HG02678 (cell line): ENCODE measurements at regions not wholly inside any gene's neighbourhood (a gene's known extent, or its start where the extent isn't known, plus 50 kb on each side); places are given as distances from the start of the nearest gene placed in this dataset.
"Not testable (repeated sequence)": the region's sequence is repeated elsewhere in the genome, so short reads cannot be mapped to it uniquely, and the experiment has no call there.

Experiments
- ATAC-seq: cut with Tn5 transposase; IDR thresholded peaks from one replicate; pipeline ENCODE4 v1.9.1; 2021; ENCODE audit warnings: mild to moderate bottlenecking, moderate library complexity; ENCODE audit not compliant: unreplicated experiment

DNA sequence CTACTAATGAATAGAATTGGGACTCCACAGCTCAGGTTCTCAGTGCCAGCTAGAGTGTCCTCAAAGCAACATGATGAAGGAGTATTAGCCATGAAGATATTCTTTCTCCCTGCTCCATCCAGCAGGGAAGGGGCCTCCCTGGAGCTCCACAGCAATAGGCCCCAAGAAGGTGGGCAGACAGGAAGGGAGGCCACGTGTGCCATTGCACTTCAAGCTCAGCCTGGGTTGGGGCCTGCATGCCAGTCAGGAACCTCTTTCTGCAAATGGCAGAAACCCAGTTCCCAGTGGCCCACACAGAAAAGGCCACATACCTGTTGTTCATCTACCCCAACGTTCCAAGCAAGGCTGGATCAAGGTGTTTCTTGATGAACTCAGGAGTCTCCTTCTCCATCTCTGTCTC lies 357.5 kb upstream of the SFSWAP start:
- no peak for ATAC-seq

DNA sequence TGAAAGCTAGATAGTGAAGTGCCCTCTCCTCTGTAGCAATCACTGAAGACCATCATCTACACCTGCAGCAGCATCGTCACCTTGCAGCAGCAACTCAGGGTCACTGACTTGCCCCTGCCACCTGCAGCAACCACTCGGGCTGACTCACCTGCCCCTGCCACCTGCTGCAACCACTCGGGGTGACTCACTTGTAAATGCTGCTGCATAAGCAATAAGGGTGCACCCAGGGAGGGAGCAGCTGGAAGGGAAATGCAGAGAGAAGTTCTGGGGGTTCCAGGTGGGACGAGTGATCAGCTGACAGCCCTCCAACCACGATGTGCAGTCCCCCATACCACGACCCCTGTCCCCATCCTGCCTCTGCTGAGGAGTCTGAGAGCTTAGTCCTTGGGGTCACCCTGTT lies 357.1 kb upstream of the SFSWAP start:
- ATAC-seq = no peak

DNA sequence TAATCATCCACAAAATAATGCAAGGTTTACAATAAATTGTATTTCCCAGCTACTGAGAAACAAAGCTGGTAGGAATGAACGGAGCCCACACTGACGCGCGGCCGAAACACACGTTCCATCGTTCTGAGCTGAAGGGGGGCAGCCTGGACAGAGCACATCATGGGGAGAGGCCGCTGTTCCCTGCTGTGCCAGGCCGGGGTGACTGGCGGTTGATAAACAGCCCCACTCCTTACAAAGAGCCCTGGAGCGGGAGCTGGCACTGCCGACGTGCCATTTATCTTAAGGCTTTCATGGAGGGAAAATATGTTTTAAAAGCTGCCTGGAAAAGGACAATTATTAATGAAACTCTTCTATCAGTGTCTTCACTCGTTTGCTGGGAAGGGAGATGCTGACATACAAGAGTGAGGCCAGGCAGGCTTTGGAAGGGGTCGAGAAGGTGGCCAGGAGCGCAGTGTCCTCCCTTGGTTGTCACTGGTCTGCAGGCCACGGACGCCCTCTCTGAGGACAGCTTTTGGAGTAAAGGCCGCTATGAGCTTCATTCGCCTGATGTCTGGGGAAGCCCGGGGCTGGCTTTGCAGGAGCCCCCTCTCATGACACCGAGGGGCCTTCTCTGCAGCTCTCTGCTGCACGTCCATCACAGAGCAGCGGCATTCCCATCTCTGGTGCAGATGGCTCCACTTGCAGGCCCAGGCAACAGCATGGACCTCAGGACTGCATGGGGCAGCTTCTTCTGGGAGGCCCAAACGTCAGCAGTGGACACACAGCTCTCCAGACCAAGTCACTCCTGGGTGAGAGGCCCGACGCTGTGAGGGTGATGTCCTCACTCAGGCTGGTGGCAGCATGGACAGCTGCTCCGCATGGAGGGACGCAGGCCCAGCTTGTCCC lies 355.3 kb upstream of the SFSWAP start:
- ATAC-seq = no peak

DNA sequence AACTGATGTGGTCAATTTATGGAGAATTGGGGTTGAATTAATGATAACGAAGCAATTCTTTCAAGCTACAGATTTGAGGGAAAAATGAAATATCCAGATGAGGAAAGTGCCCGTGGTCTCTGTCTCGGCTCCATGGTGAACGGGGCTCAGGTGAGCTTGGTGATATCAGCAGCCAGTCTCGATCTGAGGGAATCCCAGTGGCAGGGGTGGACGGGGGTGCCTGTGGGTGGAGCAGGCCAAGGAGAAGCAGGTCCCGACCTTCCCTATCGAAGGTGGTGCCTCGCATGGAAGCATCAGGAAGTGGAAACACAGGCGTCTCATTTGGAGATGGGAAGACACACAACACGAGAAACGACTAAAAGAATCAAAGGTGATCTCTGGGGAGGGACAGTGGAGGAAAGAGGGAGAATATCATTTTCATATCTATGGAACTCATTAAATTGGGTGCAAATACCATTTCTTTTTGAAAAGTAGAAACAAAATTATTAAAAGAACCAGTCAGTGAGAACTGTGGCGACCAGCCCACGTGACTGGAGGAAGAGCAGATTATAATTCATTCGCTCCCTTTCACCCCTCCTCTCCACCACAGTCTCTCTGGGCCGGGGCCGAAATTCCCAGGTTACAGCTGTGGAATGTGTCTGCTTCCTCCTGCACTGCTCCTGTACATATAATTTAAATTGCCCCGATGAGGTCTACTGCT lies 354.3 kb upstream of the SFSWAP start:
- ATAC-seq = no peak

DNA sequence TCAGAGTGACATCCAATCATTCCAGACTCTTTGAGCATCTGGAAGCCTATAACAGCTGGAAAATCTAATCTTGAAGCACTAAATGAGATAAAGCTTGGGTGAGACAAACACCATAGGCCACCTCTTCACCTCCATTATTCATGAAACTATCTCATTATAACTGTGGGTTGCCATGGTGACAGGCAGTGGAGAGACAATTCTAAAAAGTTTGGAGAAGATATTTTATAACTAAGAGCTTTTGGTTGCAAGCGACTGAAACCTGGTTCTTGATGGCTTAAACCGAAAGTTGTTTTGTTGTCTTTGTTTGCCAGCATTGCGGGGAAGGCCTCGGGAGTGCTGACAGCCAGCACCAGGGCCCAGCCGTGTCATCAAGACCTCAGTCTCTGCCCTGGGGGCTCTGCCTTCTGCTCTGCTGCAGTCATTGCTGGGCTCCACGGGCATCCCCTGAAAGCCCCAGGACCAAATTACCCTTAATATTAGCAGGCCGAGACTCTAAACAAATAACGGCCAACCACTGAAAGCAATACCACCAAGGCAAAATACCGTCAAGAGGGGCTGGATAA lies 353.6 kb upstream of the SFSWAP start:
- no peak for ATAC-seq

DNA sequence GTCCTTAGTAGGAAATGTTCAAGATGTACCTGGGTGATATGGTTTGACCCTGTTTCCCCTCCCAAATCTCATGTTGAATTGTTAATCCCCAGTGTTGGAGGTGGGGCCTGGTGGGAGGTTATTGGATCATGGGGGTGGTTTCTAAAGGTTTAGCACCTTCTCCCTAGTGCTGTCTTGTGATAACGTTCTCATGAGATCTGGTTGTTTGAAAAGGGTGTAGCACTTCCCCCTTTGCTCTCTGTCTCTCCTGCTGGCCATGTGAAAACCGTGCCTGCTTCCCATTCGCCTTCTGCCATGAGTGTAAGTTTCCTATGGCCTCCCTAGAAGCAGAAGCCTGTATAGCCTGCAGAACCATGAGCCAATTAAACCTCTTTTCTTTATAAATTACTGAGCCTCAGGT lies 353.0 kb upstream of the SFSWAP start:
- no peak for ATAC-seq

DNA sequence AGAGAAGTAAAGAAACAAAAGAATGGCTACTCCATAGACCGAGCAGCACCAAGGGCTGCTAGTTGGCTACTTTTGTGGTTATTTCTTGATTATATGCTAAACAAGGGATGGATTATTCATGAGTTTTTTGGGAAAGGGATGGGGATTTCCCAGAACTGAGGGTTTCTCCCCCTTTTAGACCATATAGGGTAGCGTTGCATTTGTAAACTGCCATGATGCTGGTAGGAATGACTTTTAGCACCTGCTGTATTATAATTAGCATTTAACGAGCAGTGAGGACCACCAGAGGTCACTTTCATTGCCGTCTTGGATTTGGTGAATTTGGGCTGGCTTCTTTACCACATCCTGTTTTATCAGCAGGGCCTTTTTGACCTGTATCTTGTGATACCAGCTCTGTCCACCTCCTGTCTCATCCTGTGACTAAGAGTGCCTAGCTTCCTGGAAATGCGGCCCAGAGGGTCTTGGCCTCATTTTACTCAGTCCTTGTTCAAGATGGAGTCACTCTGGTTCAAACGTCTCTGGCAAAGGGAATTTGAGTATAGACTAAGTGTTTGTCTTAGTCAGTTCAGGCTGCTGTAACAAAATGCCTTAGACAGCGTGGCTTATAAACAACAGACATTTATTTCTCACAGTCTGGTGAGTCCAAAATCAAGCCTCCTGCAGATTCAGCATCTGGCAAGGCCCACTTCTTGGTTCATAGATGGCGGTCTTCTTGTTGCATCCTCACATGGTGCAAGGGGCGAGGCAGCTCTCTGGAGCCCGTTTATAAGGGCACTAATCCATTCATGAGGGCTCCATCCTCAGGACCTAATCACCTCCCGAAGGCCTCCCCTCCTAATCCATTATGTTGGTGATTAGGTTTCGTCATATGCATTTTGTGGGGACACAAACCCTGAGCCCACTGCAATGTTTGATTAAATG lies 348.3 kb upstream of the SFSWAP start:
- ATAC-seq = no peak

DNA sequence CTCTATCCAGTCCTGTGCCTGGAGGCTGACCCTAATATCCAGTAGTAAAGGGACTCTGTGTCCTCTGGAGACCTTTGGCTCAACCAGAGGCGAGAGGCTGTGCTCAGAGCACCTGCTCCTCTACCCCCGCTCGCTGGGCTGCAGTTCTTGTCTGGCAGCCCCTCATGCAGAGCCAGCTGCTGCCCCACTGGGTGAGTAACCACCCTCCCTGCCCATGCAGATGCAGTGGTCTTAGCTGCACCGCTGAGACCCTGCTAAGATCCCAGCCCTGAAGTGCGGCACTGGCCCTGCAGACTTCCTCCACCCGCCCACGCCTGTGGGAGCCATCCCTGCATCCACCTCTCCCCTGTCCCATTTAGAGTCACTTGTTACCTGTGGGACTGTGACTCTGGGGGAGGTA lies 347.5 kb upstream of the SFSWAP start:
- no peak for ATAC-seq

DNA sequence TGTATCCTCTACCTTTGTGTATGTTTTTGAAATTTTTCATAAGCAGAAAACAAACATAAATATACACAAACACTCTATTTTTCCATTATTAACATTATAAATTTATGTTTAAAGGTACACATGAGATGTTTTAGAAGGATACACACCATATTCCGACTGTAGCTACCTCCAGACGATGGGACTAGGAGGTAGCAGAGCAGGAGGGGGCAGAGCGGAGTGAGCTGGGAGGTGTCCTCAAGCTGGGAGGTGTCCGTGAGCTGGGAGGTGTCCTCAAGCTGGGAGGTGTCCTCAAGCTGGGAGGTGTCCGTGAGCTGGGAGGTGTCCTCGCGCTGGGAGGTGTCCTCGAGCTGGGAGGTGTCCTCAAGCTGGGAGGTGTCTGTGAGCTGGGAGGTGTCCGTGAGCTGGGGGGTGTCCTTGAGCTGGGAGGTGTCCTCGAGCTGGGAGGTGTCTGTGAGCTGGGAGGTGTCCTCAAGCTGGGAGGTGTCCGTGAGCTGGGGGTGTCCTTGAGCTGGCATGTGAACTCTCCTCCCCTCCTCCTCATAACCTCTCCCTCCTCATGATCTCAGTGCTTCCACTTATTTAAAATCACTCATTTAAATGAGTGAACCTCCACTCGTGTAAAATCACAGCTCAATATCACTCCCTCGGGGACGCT lies 346.9 kb upstream of the SFSWAP start:
- ATAC-seq = no peak

DNA sequence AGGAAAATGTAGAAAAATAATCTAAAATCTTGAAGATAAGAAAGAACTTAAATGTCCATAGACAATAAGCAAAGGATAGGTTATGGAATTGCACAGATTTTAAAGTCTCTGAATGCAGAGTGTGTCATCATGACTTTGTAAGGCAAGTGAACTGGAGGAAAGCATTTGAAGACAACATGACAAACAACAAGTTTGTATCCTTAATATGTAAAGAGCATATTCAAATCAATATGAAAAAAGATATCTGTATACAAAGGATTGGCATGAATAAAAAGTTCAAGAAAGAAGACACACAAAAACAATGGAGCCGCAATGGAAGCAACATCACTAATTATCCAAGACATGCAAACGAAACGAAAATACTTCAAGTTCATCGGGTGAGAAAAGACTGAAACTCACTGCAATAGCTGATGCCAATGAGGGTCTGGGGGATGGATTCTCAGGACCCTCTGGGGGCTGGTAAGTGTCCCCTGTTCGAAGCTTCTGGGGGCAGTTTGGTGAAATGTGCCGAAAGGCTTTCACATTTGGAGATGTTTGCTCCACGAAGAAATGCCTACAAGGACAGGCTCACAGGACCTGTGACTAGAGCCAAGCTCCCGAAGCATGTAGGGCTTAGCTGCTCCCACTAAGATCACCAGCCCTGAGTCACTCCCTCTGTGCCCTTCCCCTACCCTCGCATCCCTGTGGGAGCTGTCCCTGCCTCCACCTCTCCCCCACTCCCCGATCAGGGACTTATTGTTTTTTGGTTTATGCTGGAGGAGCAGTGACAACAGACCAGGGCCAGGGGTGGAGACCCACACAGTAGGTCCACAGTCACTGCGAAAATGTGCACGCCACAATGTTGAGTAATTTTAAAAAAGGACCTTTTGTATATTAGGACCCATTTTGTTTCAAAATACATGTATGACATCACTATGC lies 345.7 kb upstream of the SFSWAP start:
- no peak for ATAC-seq

DNA sequence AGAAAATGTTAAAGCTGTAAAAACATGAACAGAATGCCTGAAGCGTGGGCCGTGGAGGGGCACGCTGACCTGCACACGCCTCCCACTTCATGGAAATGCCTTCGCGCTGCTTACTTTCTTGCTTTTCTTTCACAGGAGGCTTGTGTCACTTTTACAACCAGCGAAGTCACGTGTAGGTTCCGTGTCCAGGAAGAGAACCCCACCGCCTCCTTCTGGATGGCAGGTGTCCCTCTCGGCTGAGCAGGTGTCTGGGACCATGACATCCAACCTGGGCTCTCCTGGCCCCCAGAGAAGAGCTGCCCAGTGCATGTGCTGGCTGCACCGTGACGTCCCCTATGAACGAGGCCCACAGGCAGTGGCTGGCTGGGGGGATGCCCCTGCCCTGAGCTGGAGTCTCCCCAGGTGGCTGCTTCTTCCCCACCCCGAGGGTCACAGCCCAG lies 345.0 kb upstream of the SFSWAP start:
- no peak for ATAC-seq

DNA sequence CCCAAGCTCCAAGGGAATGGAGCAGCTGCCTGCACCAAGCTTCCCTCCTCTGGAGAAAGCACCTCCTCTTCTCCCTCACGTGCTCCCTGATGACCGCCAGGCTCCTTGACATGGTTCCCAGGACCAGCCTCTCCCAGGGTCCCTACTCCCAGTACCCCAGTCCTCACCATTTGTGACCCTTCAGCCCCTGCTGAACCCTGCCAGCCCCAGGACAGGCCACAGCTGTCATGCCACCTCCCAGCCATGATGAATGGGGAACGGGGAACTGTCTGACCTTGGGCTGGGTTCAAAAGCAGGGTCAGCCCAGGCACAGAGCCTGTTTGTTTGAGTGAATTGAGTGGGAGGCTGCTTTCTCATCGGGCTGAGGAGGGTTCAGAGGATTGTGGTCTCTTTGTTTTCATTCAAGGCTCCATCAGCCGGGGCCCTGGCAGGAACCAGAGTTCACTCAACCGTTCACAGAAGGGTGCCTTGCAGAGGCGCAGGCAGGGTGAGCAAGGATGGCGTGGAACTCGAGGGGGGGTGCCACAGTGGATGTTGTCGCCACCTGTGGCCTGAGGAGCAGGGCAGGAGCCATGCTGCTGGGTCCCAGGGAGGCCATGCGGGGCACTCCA lies 344.5 kb upstream of the SFSWAP start:
- ATAC-seq = no peak

DNA sequence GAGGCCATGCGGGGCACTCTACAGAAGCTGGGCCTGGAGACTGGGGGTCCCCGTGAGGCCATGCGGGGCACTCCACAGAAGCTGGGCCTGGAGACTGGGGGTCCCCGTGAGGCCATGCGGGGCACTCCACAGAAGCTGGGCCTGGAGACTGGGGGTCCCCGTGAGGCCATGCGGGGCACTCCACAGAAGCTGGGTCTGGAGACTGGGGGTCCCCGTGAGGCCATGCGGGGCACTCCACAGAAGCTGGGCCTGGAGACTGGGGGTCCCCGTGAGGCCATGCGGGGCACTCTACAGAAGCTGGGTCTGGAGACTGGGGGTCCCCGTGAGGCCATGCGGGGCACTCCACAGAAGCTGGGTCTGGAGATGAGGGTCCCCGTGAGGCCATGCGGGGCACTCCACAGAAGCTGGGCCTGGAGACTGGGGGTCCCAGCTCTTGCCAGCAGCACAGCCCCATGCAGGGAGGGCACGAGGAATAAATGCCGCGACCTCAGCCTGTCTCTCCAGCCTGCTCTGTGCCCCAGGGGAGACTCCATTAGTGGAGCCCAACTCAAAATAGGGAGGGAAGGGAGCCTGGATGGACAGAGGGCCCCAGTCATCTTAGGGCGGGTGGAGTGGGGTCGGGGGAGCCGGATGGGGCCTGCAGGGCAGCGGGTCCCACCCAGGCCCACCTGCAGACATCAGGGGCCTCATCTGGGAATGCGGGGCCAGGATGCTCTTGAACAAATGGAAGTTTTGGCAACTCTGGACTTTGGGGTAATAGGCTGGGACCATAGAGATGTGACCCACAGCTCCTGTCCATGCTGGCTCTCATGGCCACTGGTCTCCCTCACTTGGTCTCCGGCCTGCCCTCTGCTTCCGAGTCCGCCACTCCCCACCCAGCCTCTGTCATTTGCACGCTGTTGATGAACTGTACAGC lies 343.6 kb upstream of the SFSWAP start:
- ATAC-seq = not testable (repeated sequence)

DNA sequence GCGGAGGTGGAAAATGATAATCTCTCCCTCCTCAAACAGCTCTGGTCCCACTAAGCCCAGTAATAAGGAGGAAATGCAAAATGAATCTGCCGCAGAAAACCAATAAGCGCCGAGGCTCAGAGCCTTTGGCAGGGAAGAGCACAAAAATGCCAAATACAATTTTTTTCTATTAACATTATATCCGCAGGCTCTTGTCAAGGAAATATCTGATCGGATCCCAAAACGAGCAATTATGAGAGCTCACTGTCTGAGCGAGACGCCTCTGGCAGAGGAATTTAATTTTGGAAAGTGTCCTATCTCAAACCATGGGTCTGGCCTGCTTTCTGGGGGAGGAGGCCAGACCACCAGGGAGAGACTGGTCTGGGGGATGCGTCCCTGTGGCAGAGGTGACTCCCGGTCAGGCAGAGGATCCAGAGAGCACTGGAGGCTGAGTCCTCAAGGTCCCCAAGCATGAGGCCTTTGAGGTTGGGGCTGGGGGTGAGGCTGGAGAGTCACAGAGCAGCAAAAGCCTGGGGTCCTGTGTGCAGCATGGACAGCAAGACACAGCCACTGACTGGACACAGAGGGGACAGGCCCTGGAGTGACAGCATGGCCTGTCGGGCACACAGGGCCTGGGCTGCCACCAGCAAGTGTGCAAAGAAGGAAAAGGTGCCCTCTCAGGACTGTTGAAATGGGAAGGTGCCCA lies 342.8 kb upstream of the SFSWAP start:
- ATAC-seq = no peak

DNA sequence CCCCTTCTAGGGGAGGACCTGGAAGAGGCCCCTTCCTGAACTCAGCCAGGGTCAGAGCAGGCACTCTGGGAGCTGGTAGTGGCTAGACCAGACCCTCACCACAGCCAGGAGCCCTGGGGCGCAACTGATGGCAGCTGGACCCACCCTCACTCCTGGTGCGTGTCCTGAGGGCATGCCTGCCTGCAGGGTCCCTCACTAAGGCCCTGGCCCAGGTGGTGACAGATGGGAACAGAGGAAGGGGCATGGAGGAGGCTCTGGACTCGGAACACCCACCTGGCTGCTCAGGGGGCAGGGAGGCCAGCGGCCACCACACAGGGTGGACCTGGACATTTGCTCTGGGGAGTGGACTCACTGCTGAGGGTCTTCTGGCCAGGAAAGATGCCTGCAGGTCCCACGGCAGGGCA lies 342.2 kb upstream of the SFSWAP start:
- no peak for ATAC-seq

DNA sequence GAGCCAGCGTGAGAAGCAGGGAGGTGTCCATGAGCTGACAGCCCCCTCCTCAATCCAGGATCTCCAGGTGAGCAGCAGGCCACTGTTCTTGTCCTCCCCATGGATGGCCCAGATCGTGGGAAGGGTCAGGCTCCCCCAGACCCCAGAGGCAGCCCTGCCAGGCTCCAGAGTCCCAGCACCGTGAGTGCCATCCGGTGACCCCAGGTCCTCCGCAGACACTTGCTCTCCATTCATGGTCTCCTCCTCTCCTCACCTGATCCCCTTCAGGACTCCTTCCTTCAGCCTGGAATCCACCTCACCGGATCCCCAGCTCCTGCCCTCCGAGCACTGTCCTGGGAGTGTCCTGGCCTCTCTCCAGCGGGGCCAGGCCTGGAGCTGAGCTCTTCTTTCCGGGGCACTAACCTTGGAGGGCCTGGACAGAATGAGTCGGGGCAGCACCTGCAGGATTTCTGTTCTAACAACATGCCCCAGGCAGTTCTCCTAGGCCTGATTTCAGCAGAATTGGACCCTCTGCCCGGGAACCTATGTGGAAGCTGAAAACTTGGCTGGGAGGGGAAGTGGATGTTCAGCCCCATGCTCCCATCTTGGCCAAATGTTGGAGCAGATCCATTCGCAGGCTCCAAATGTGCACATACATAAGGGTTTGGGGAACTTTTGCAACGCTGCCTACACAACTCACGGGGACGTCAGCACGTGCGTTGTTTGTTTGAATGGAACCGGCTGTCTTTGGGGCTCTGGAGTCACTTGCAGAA lies 341.6 kb upstream of the SFSWAP start:
- no peak for ATAC-seq

DNA sequence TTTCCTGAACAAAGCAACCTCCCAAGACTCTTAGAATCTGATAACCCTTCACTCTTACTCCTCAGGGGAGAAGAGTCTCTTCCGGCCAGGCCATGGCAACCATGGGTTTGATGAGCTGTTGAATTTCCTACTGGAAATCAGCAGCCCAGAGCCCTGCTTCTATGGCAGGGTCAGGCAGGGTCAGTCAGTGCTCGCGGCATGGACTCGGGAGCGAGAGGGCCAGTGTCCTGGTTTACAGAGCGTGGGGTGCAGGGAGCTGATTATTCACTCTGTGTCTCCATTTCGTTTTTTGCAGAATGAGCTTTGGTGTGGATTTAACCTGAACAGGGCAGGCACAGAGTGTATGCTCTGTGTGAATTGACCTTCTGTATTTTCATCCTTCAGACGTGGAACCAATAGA lies 340.6 kb upstream of the SFSWAP start:
- no peak for ATAC-seq
